ENCODE measurements at regions not wholly inside any gene's neighbourhood (a gene's known extent, or its start where the extent isn't known, plus 50 kb on each side); places are given as distances from the start of the nearest gene placed in this dataset.

DNA sequence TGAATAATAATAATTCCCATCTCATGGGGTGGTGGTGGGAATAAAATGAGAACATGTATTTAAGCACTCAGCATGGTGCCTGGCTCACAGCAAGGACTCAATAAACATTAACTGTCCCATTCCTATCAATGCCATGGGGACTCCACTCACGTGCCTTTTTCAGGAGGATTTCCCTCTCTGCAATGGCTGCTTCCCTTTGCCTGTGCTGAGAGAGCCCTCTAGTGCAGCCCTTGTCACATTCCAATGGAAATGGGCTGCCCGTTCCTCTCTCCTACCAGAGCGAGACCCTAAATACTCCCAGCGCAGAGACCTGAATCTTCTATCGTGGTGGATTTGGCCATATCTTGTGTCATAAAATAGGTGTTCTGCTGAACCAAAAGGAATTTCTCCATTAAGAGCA lies 621.5 kb upstream of the B3GAT1 start:
- TF ChIP-seq, protein P1, sequence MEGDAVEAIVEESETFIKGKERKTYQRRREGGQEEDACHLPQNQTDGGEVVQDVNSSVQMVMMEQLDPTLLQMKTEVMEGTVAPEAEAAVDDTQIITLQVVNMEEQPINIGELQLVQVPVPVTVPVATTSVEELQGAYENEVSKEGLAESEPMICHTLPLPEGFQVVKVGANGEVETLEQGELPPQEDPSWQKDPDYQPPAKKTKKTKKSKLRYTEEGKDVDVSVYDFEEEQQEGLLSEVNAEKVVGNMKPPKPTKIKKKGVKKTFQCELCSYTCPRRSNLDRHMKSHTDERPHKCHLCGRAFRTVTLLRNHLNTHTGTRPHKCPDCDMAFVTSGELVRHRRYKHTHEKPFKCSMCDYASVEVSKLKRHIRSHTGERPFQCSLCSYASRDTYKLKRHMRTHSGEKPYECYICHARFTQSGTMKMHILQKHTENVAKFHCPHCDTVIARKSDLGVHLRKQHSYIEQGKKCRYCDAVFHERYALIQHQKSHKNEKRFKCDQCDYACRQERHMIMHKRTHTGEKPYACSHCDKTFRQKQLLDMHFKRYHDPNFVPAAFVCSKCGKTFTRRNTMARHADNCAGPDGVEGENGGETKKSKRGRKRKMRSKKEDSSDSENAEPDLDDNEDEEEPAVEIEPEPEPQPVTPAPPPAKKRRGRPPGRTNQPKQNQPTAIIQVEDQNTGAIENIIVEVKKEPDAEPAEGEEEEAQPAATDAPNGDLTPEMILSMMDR (IDR thresholded peaks at IDR 0.05; ENCODE audit: low read length): no peak
- no peak for TF ChIP-seq EZH2 (IDR thresholded peaks at IDR 0.05; ENCODE audit: borderline replicate concordance, low read length)

All from OCI-LY1 (cell line).